GM18502 (cell line): ENCODE measurements at regions not wholly inside any gene's neighbourhood (a gene's known extent, or its start where the extent isn't known, plus 50 kb on each side); places are given as distances from the start of the nearest gene placed in this dataset.

Source experiments
- ATAC-seq: cut with Tn5 transposase; IDR thresholded peaks from one replicate; pipeline ENCODE4 v1.9.1; 2021; ENCODE audit warnings: mild to moderate bottlenecking; ENCODE audit not compliant: unreplicated experiment, poor library complexity

DNA sequence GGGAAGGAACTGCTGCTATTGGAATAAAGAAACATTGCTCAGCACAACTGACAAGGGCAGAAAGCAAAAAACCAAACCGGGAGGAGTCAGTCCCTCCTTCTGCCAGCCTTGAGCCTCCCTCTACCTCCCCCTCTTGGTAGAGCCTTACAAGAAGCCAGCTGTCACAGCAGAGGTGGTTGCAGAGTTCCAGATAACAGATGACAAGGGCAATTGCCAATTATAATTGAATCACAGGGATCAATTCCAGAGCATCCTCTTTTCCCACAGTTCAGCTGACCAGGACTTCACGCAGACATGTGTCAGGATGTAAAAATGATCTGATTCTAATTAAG, 548.2 kb upstream of the LRRTM1 start:
- ATAC-seq: no peak

DNA sequence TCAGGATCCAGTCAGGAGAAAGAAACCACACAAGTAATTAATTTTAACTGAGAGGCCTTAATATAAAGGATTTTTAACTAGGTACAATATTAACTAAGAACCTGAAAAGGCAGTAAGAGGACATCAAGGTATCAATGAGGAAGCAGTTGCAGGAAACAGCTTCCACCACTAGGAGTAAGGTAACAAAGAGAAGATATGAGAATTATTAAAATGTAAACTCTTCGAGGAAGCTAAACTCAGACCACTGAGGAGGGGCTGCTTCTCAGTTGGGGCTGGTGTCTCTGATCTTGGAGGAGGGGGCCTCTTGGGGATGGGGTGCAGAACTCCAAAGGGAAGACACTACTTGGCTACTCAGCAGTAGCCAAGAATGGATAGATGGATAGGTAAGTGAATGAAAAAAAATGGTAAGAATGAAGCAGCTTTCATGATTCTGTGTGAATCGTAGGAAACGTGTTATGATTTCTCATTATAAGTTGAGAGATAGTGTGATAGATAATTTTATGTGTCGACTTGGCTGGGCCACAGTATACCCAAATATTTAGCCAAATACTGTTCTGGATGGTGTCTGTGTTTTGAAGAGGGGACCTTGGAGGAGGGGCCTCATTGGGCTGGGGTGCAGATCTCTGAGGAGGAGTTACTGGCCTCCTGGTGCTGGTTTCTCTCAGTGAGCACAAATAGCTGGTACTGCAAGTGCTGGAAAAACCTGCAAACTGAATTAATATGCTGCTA, 547.7 kb upstream of the LRRTM1 start:
- no peak for ATAC-seq

DNA sequence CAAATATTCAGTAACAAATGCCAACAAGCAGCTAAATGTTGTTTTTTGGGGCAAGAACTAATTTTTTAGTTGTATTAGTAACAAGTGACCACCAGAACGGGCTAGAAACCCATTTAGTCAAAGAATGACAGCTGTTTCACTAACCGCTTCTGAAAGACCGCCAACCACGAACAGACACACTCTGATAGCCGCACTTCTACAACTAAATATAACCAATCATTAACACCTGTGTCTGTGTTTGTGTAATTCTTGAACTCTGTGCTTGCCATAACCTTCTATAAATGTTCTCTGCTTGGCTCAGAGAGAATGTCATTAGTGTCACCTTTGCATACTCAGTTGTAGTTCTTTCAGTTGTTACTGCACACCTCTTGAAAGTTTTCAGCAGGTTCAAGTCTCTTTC, 526.3 kb upstream of the LRRTM1 start:
- no peak for ATAC-seq

DNA sequence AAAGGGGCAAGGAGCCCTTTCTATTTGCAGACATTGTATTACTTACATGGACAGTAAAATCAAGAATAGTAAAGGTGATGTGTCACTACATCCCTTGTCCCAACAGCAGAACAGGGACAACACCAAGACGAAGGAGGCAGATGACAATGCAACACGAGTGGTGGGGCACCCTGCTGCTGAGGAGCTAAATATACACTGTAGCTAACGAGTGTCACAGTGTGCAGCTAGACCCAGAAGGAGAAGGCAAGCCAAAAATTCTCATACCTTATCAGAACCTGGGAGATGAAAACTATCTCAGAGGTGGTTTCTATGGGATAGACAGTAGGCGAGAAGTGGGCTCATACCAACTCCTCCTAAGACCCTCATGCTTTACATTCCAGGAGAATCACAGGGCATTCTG, 518.4 kb upstream of the LRRTM1 start:
- ATAC-seq: no peak

DNA sequence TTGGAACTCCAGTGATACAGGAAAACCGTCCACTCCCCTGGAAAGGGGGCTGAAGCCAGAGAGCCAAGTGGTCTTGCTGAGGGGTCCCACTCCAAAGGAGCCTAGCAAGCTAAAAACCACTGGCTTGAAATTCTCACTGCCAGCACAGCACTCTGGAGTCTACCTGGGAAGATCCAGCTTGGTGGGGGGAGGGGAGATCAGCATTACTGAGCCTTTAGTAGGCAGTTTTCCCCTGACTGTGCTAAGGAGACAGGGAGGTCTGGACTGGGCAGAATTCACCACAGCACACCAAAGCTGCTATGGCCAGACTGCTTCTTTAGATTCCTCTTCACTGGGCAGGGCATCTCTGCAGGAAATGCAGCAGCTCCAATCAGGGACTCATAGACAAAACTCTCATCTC, 510.7 kb upstream of the LRRTM1 start:
- ATAC-seq: no peak

DNA sequence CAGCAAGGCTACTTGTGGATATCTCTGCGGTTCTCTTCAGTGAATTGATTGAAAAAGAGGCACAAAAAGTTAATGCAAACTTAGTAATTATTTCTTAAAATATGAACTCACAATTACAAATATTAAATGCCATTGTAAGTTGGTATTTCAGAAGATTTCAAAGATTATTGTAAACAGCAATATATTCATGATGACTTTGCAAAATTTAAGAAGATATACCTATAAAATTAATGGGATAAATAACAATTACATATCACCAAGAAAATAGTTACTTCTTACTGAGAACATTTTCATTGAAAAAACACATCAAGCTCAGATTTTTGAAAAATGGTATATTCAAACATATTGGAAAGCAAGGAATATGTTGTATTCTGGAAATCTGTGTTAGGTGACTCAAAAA, 482.0 kb upstream of the LRRTM1 start:
- ATAC-seq: no peak

DNA sequence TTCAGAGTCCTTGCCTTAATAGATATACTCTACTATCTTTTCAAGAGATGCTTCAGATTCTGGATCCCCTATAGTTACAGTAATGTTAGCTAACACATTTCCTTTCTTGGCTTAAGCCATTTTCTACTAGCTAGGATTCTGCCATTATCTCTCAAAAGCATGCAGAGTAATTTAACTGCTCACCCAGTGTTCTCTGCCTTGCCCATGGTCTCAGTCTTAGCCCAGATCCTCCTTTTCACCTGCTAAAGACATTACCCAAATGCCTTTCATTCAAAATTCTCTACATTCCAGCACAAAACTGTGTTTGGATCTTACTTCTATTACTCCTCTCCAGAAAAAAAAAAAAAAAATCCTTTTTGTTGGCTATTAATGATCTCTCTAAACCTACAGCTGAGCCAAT, 474.2 kb upstream of the LRRTM1 start:
- no peak for ATAC-seq

DNA sequence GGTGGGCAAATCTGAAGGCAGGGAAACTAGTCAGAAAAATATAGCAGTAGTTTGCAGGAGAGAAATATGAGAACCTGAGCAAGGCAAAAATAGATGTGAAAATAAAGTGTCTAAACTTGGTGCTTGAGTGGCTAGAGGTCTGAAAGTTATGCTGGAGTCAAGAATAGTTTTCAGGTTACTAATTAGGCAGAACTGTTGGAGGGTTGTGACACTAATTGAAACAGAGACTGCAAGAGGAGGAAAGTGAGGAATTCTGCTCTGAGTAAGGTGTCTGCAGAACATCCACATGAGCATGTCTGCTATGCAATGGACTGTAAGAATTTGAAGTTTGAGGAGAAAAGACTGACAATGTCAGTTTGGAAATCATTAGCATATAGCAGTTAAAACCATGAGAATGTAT, 444.0 kb upstream of the LRRTM1 start:
- ATAC-seq: no peak

DNA sequence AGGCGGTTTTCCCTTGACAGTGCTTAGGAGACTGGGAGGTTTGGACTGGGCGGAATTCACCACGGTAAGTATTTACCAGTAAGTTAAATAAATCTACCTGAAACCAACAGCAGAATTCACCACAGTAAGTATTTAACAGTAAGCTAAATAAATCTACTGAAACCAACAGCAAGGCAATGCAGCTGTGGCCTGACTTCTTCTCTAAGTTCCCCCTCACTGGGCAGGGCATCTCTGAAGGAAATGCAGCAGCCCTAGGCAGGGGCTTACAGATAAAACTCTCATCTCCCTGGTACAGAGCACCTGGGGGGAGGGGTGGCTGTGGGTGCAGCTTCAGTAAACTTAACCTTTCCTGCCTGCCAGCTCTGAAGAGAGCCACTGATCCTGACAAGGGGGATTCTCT, 432.5 kb upstream of the LRRTM1 start:
- ATAC-seq: no peak

DNA sequence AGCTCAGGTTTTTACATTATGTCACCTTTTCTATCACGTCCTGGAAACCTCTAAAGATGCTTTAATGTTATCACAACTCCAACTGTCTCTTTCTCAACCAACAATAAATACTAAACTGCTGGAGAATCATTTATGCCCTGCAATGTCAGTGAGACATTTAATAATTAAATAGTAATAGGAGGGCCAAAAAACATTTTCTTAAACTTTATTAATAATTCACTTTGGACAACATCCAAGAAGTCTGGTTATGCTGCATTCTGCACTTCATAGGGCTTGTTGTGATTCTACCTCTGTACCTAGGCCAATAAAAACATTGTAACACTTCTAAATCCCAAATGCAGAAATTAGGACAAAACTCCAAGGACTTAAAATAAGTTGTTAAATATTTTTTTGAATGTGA, 420.4 kb upstream of the LRRTM1 start:
- no peak for ATAC-seq

DNA sequence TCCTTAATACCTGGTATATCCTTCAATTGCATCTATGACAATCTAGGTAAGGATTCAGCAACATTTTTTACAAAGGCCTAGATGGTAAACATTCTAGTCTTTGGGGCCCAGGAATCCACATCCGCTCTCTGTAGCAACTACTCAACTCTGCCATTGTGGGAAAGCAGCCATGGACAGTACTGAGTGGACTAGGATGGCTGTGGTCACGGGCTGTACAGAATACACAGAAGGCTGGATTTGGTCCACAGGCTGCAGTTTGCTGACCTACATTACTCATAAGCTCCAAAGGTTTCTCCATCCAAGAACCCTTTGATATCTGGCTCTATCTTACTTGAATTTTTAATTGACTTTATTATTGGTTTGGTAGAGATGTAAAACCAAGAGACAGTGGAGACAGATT, 418.3 kb upstream of the LRRTM1 start:
- no peak for ATAC-seq

DNA sequence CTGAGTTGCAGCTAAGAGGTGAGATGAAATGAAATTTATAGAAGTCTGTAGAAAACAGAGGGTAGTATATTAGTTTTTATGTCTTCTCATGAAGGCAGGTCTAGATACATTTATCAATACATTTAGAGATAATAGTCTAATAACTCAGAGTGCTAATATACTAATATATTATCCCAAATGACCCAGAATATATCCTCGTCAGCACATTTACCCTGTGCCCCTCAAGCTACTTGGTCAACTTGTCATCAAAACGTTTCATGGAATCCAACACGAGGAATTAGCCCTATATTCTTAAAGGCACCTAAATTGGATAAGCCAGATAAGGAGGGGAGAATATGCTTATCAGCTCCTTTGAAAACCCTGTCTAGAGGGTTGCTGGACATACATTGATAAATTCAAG, 415.1 kb upstream of the LRRTM1 start:
- no peak for ATAC-seq

DNA sequence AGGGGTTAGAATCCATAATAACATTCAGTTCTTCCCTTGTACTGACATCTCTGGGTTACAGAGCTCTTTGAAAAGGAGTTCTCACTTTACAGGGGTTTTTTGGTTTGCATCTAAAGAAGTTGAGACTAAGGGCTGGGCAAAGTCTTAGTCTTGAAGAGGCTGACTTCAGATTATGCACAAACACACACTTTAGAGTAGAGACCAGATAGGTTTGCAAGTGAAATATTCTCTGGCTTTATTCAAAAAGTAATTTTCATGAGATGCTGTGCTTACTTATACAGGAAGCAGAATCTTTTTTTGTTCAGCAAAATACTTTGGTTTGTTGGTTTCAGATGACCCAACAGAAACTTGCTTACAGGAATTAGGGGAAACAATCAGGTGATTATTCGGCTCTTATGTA, 410.9 kb upstream of the LRRTM1 start:
- no peak for ATAC-seq

DNA sequence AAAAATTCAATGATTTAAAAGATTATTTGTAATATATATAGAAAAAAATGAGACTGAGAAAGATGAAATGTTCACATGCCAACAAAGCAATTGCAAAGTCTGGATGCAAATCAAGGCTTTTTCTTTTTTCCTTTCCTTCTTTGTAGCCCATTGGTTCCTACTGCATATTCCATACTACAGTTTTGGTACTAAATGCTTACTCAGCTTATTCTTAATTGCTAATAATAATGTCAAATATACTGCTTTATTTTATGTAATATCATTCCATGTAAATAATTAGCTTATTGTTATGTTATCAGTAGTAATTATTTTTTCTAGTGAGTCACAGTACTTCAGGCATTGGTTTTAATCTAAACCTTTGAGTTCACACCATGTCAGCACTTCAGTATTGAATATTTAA, 407.4 kb upstream of the LRRTM1 start:
- ATAC-seq: no peak

DNA sequence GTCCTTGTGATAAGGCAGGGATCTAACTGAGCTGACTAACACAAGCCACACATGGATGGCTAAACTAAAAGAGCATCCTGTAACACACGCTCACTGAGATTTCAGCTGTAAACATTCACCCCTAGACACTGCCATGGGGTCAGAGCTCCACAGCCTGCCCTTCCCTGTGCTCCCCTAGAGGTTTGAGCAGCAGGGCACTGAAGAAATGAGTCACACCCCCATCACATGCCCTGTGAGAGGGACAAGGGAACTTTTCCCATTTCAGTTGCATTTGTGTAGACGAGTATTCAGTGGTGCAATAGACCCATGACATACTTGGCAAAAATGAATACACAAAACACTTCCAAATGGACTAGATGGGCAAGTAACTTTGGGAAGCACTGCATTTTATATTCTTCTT, 402.4 kb upstream of the LRRTM1 start:
- ATAC-seq: no peak

DNA sequence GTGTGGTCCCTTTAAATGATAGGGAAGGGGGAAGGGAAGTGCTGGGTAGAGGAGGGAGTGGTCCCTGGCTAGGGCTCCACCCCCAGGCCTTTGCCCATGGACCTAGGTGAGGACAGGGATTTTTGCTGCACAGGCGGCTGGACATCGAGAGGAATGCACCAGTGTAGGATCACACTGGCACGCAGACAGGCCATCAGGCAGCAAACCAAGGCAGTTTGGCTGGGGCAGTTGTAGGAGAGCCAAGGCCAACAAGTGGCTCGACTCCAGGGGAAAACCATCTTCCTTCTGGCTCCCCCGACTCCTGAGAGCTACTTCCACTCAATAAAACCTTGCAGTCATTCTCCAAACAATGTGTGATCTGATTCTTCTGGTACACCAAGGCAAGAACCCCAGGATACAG, 402.0 kb upstream of the LRRTM1 start:
- ATAC-seq: no peak

DNA sequence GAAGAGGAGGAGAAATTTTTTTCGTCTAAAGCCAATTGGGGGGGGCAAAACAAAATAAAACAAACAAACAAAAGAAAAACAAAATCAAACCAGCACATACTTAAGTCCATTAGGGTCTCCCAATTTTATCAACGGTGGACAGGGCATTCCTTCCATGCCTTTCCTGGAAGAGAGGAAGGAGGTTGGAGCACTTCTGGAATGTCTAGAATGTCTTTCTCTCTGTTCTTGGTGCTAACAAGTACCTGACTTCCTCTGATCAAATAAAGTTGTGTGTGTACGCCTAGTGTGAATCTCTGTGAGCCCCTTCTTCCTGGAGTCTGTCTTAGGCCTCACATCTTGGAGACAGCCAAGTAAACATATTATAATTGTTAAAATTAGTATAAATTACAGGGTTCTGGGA, 399.0 kb upstream of the LRRTM1 start:
- no peak for ATAC-seq

DNA sequence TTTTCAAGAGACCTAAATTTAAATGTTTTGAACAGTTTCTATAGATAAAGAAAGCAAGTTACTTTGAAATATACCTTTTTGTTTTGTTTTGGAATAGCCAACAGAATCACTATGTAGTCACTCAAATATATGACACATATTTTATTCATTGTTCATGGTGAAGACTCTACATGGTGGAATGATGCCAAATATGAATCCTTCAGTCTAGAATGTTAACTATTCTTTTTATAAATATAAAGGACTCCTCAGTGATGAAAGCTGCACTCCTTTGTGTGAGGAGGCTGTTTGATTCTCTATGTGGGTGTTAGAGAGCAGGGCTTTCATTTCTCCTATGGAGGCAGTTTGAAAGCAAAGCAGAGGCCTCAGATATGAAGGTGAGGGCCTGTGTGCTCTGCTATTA, 396.4 kb upstream of the LRRTM1 start:
- ATAC-seq: no peak
